ENCODE measurements at regions not wholly inside any gene's neighbourhood (a gene's known extent, or its start where the extent isn't known, plus 50 kb on each side); places are given as distances from the start of the nearest gene placed in this dataset.

GRCh38 chr13:99743094-99743493, 228.5 kb downstream of the ZIC5 start:
- Histone ChIP-seq H3K36me3 (replicated peaks; ENCODE audit: insufficient read depth, low read depth) (no peaks in the 10 kb centered on the region), H3K79me2 (no peaks in the 10 kb centered on the region), H3K9me2 (replicated peaks; ENCODE audit: insufficient read depth) (no peaks in the 10 kb centered on the region), H3K4me2 (no peak overlapping the region), H3K4me1 (ENCODE audit: insufficient read depth) (no peaks in the 10 kb centered on the region), H4K20me1 (ENCODE audit: insufficient read depth, poor library complexity, severe bottlenecking) (no peaks in the 10 kb centered on the region), H2AFZ (no peak overlapping the region), H3K27me3 (peaks cover 38% of the 10 kb centered on the region), H3K9me3 (ENCODE audit: low read depth) (no peaks in the 10 kb centered on the region), H3K27ac (no peak overlapping the region), H3K4me3 (no peak overlapping the region)
- 55% methylated on average over 4 of the region's 4 CpGs for WGBS (ENCODE audit: low lambda C conversion rate, missing lambda C conversion rate)
- DNase-seq (ENCODE audit: low spot score) = no peak
- TF ChIP-seq CTCF (IDR thresholded peaks at IDR 0.05; ENCODE audit: poor library complexity) (no peak), EZH2 (IDR thresholded peaks at IDR 0.05; ENCODE audit: borderline replicate concordance) (no peak), EZH2phosphoT487 (IDR thresholded peaks at IDR 0.05; ENCODE audit: low read depth, severe bottlenecking, unreplicated experiment) (no peak)

DNA sequence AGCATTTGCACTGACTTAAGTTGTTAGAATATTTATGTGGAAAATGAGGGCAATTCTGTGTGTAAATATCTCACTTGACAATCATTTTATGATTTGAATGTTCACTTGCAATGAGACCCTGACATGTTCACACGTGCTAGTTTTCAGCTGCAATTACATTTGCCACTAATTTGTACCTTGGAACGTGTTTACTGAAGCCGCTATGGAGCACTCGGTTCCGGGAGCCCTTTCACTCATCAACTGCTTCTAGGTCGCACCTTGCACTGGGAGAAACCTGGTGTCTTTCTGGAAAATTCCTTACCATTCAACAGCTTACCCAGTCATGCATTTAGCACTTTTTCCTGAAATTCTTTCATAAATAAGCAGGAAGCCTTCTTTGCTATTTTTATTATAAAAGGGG, 229.6 kb downstream of the ZIC5 start:
- H2AFZ ChIP-seq = no peak overlapping the region
- no peaks in the 10 kb centered on the region for H3K79me2 ChIP-seq
- H3K4me3 ChIP-seq = no peak overlapping the region
- H3K4me1 ChIP-seq (ENCODE audit: insufficient read depth) = no peaks in the 10 kb centered on the region
- no peak for DNase-seq (ENCODE audit: low spot score)
- peaks cover 34% of the 10 kb centered on the region for H3K27me3 ChIP-seq
- no peaks in the 10 kb centered on the region for H3K36me3 ChIP-seq (replicated peaks; ENCODE audit: insufficient read depth, low read depth)
- WGBS (ENCODE audit: low lambda C conversion rate, missing lambda C conversion rate) = 76% methylated on average over 6 of the region's 6 CpGs
- H3K9me3 ChIP-seq (ENCODE audit: low read depth) = no peaks in the 10 kb centered on the region
- H3K9me2 ChIP-seq (replicated peaks; ENCODE audit: insufficient read depth) = no peaks in the 10 kb centered on the region
- TF ChIP-seq EZH2 (IDR thresholded peaks at IDR 0.05; ENCODE audit: borderline replicate concordance) = no peak
- no peak for TF ChIP-seq CTCF (IDR thresholded peaks at IDR 0.05; ENCODE audit: poor library complexity)
- TF ChIP-seq EZH2phosphoT487 (IDR thresholded peaks at IDR 0.05; ENCODE audit: low read depth, severe bottlenecking, unreplicated experiment) = no peak
- no peaks in the 10 kb centered on the region for H4K20me1 ChIP-seq (ENCODE audit: insufficient read depth, poor library complexity, severe bottlenecking)
- no peak overlapping the region for H3K4me2 ChIP-seq
- H3K27ac ChIP-seq = no peak overlapping the region

GRCh38 chr13:99740251-99740979, 231.2 kb downstream of the ZIC5 start:
- Histone ChIP-seq H3K4me2 (no peak overlapping the region), H3K27ac (no peak overlapping the region), H4K20me1 (ENCODE audit: insufficient read depth, poor library complexity, severe bottlenecking) (no peaks in the 10 kb centered on the region), H3K9me2 (replicated peaks; ENCODE audit: insufficient read depth) (no peaks in the 10 kb centered on the region), H3K9me3 (ENCODE audit: low read depth) (no peaks in the 10 kb centered on the region), H3K4me3 (no peak overlapping the region), H3K27me3 (peaks cover 20% of the 10 kb centered on the region), H3K79me2 (no peaks in the 10 kb centered on the region), H3K36me3 (replicated peaks; ENCODE audit: insufficient read depth, low read depth) (no peaks in the 10 kb centered on the region), H3K4me1 (ENCODE audit: insufficient read depth) (no peaks in the 10 kb centered on the region), H2AFZ (no peak overlapping the region)
- 81% methylated on average over 17 of the region's 17 CpGs for WGBS (ENCODE audit: low lambda C conversion rate, missing lambda C conversion rate)
- TF ChIP-seq EZH2phosphoT487 (IDR thresholded peaks at IDR 0.05; ENCODE audit: low read depth, severe bottlenecking, unreplicated experiment) (no peak), CTCF (IDR thresholded peaks at IDR 0.05; ENCODE audit: poor library complexity) (no peak)
- DNase-seq (ENCODE audit: low spot score) = no peak

All from hepatocyte (in vitro differentiated cells).